Caco-2 (cell line): ENCODE measurements at regions not wholly inside any gene's neighbourhood (a gene's known extent, or its start where the extent isn't known, plus 50 kb on each side); places are given as distances from the start of the nearest gene placed in this dataset.
"Not testable (repeated sequence)": the region's sequence is repeated elsewhere in the genome, so short reads cannot be mapped to it uniquely, and the experiment has no call there.

Experiments used
- BruUV-seq: library from RNA; stranded (reverse); fragments of 400-500 nt; replicated peaks from 2 replicates; lab custom pipeline; 2021; lab: Mats Ljungman, UMichigan
- CTCF ChIA-PET: fragments of 300-600 bp; sonication (Branson Sonifier 250); formaldehyde crosslinking; loops from one replicate; lab custom pipeline; 2022; ENCODE audit warnings: antibody characterized with exemption; lab: Charles Lee
- POLR2A ChIA-PET: fragments of 300-600 bp; sonication (Branson Sonifier 250); formaldehyde crosslinking; loops from one replicate; lab custom pipeline; 2022; ENCODE audit warnings: antibody characterized with exemption; lab: Charles Lee
- DNase-seq, 2 experiments: peaks; one replicate each; pipeline versions ENCODE4 v3.0.0 to v3.0.0-alpha.2; 2020 to 2022
- H3K27me3 ChIP-seq: replicated peaks from 2 replicates; pipeline ENCODE4 v1.6.0; 2011; ENCODE audit warnings: low read length; ENCODE audit not compliant: control insufficient read depth, insufficient read depth
- H3K36me3 ChIP-seq: 2 replicates; pipeline ENCODE4 v1.5.1; 2011; ENCODE audit warnings: low read length; ENCODE audit not compliant: control insufficient read depth, insufficient read depth
- H3K4me1 ChIP-seq: fragments of 250-450 bp; sonication (Bioruptor Pico); 2 replicates; pipeline ENCODE4 v1.5.1; 2020; ENCODE audit warnings: mild to moderate bottlenecking
- H3K4me3 ChIP-seq: 2 replicates; pipeline ENCODE4 v1.5.1; 2011; ENCODE audit warnings: low read depth, mild to moderate bottlenecking, control low read depth, low read length
- H3K9me3 ChIP-seq: fragments of 250-450 bp; sonication (Bioruptor Pico); 2 replicates; pipeline ENCODE4 v1.5.1; 2020; ENCODE audit warnings: mild to moderate bottlenecking, moderate library complexity
- H3K27ac Mint-ChIP-seq: one replicate; pipeline ENCODE4 v1.8.0; 2022; ENCODE audit warnings: mixed read lengths; ENCODE audit not compliant: unreplicated experiment
- H3K27me3 Mint-ChIP-seq: one replicate; pipeline ENCODE4 v1.8.0; 2022; ENCODE audit warnings: mixed read lengths; ENCODE audit not compliant: insufficient read depth, unreplicated experiment
- H3K36me3 Mint-ChIP-seq: one replicate; pipeline ENCODE4 v1.8.0; 2022; ENCODE audit warnings: mild to moderate bottlenecking, mixed read lengths; ENCODE audit not compliant: insufficient read depth, unreplicated experiment
- H3K4me1 Mint-ChIP-seq: one replicate; pipeline ENCODE4 v1.8.0; 2022; ENCODE audit warnings: low read depth, mixed read lengths; ENCODE audit not compliant: unreplicated experiment
- H3K4me3 Mint-ChIP-seq: one replicate; pipeline ENCODE4 v1.8.0; 2022; ENCODE audit warnings: mild to moderate bottlenecking, moderate library complexity, mixed read lengths; ENCODE audit not compliant: unreplicated experiment
- H3K9me3 Mint-ChIP-seq: one replicate; pipeline ENCODE4 v1.8.0; 2022; ENCODE audit warnings: mixed read lengths; ENCODE audit not compliant: unreplicated experiment
- intact Hi-C: fragments of 100-400 bp; cut with micrococcal nuclease; formaldehyde crosslinking; loops from one replicate; pipeline ENCODE4 v1.10.0; 2022; ENCODE audit not compliant: unreplicated experiment

DNA sequence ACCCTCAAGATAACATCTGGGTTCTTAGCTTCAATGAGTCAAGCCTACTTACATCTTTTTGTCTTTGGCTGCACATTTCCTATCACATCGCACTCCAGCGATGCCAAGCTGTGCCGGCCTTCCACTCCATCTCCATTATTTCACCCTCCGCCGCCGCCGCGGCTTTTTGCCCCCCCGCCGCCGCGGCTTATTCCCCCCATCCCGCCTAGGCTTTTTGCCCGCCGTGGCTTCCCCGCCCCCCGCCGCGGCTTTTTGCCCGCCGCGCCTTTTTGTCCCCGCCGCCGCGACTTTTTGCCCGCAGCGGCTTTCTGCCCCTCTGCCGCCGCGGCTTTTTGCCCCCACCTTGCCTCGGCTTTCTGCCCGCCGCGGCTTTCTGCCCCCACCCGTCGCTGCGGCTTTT is 50.8 kb downstream of the PPIAL4E start:
- peak in 1 of 2 experiments; percentile 0 for DNase-seq
- CTCF ChIA-PET, H3K9me3 ChIP-seq, H3K4me1 ChIP-seq, H3K36me3 ChIP-seq, H3K9me3 Mint-ChIP-seq, H3K27ac Mint-ChIP-seq, H3K36me3 Mint-ChIP-seq, intact Hi-C loops, H3K27me3 ChIP-seq, H3K4me3 ChIP-seq, H3K4me1 Mint-ChIP-seq, BruUV-seq, H3K4me3 Mint-ChIP-seq, POLR2A ChIA-PET, H3K27me3 Mint-ChIP-seq: not testable (repeated sequence)
